Mononuclear cell (primary cell): ENCODE measurements at regions not wholly inside any gene's neighbourhood (a gene's known extent, or its start where the extent isn't known, plus 50 kb on each side); places are given as distances from the start of the nearest gene placed in this dataset.

Experiments used
- H3K27me3 ChIP-seq: 2 replicates; pipeline ENCODE4 v1.6.0; 2011; ENCODE audit warnings: low read length, control low read depth; ENCODE audit not compliant: insufficient read depth
- H3K4me1 ChIP-seq: 2 replicates; pipeline ENCODE4 v1.5.1; 2011; ENCODE audit warnings: mild to moderate bottlenecking, low read length, control low read depth; ENCODE audit not compliant: insufficient read depth
- H3K4me3 ChIP-seq: 2 replicates; pipeline ENCODE4 v1.5.1; 2011; ENCODE audit warnings: mild to moderate bottlenecking, low read length, moderate library complexity
- H3K9me3 ChIP-seq: 2 replicates; pipeline ENCODE4 v1.5.1; 2011; ENCODE audit warnings: low read depth, mild to moderate bottlenecking, control low read depth, low read length

DNA sequence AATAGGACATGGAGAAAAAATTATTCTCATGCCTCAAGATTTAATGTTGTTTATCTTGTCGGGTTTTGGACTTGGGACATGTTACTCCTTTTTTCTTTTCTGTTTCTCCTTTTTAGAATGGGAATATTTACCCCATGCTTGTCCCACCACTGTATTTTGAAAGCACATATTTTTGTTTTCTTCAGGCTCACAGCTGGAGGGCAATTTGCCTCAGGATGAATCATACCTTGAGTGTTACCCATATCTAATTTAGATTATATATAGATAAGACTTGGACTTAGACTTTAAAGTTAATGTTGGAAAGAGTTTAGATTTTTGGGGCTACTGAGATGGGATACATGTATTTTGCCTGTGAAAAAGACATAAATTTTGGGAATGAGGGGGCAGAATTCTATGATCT lies 541.6 kb upstream of the MAN1A1 start:
- H3K27me3 ChIP-seq = no peaks in the 10 kb centered on the region
- no peaks in the 10 kb centered on the region for H3K9me3 ChIP-seq
- no peak overlapping the region for H3K4me3 ChIP-seq
- no peaks in the 10 kb centered on the region for H3K4me1 ChIP-seq

DNA sequence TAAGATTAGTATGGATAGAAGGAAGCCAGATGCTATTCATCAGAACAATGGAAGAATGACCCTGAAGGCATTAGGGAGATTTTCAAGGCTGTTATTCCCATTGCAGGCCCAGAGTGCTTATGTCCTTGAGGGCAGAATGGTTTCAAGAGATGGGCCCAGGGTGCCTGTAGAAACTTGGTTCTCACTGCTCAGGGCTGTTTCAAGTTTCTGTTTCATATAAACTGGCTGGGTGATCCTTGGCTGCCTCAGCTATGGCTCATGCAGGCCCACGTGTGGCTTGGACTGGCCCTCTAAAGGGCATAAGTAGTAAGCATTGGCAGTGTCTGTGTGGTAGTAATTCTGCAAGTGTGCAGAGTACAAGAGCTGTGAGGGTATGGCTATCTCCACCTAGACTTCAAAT lies 540.9 kb upstream of the MAN1A1 start:
- Histone ChIP-seq H3K4me1 (no peaks in the 10 kb centered on the region), H3K9me3 (no peaks in the 10 kb centered on the region), H3K4me3 (no peak overlapping the region), H3K27me3 (no peaks in the 10 kb centered on the region)

DNA sequence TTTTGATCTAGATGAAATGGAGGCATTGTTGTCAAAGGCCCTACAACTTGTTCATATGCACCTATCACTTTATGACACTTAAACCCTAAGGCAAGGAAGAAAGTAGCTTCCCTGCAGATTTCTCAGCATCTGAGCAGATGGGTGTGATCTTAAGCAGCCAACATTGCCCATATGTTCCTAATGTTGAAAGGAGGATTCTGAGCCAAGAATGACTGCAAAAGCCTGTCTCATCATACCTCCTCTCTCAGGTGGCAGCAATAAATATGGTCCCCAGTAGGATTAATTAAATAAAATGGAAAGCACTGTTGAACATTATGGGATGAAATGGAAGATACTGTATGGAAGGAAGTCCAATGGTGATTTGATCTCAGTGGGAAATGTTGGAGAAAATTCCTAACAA lies 538.1 kb upstream of the MAN1A1 start:
- Histone ChIP-seq H3K27me3 (no peaks in the 10 kb centered on the region), H3K9me3 (no peaks in the 10 kb centered on the region), H3K4me3 (no peak overlapping the region), H3K4me1 (no peaks in the 10 kb centered on the region)

DNA sequence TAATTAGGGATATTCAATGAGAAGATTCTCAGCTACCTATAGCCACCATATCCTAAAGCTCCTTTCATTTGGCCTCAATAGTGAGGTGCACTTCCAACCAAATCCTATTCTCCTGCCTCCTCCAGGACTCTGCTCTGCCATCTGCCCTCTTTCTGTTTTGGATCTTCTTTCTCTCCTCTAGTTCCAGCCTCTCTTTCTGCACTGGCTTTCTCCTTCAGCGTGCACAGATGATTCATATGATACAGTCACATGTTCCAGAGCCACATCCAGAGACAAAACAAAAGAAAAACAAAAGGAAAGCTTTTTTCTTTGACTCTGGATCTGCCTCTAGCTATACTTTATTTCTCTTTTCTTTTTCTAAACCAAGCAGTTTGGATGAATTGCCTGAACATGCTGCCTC lies 531.9 kb upstream of the MAN1A1 start:
- Histone ChIP-seq H3K4me3 (no peak overlapping the region), H3K9me3 (no peaks in the 10 kb centered on the region), H3K27me3 (no peaks in the 10 kb centered on the region), H3K4me1 (no peaks in the 10 kb centered on the region)

DNA sequence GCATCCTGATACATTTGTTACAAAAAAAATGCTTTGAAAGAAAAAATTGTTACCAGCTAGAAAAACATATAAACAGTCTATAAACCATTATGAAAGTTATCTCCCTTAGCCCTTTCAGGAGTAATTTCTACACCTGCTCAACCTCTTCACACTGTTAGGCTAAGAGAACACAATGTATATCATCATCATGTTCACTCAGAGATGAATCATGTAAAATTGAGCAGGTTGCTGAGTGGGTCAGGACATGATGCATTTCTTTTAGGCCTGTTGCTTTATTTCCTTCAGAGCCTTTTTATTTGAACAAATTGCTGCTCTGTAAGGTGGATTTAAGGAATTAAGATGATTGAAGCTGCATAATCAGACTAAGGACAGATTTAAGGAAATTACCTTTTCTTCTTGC lies 531.3 kb upstream of the MAN1A1 start:
- Histone ChIP-seq H3K4me1 (no peaks in the 10 kb centered on the region), H3K4me3 (no peak overlapping the region), H3K27me3 (no peaks in the 10 kb centered on the region), H3K9me3 (no peaks in the 10 kb centered on the region)

DNA sequence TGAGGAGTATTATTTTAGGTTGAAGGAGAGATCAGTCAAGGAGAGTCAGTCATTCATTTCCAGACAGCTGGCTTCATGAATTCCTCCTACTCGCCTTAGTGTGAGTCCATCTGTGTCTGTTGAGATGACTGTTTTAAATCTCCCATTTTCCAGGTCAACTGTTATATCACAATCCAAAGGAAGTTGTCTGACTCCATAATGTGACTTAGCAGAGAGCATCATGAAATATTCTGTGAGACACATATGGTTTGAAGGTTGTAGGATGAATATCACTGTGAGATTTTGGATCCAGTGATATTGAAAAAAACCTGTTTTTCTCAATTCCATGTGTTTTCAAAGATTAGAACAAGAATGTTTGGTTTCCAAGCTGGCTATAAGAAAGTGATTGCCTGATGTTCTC lies 530.2 kb upstream of the MAN1A1 start:
- H3K9me3 ChIP-seq = no peaks in the 10 kb centered on the region
- H3K27me3 ChIP-seq = no peaks in the 10 kb centered on the region
- no peak overlapping the region for H3K4me3 ChIP-seq
- H3K4me1 ChIP-seq = no peaks in the 10 kb centered on the region

DNA sequence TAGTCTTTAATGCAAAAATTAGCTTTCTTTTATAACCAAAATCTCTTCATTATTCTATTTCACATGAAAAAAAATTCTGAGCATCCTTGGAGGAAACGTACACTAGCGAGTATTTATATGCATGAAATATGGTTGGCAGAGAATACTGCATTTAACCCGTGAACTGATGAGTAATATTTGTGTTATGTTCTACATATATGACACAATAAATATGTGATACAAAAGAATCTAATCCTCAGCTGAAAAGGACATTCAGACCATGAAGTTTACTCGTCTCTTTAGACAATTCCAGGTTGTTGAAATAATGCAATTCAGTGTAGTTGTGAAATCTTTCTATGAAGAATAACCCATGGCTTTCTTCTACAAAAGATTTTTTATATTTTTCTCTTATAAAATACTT lies 524.8 kb upstream of the MAN1A1 start:
- H3K4me3 ChIP-seq = no peak overlapping the region
- no peaks in the 10 kb centered on the region for H3K27me3 ChIP-seq
- H3K4me1 ChIP-seq = no peaks in the 10 kb centered on the region
- no peaks in the 10 kb centered on the region for H3K9me3 ChIP-seq

DNA sequence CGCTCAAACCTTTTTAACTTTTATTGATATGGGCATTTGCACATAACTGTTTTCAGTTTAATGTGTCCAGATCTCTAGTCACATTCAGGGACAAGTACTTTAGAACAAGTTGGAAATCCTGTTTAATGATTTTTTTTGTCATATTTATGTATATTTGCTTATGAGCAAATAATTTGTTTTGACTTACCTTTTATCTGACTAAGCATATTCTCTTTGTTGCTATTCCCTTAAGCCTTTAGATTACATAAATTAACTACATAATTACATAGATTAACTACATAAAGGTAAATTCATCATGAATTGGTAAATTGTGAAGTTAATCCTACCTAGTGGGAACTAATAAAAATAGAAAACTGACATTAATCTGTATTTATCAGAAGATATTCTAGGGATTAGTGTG lies 523.5 kb upstream of the MAN1A1 start:
- Histone ChIP-seq H3K4me1 (no peaks in the 10 kb centered on the region), H3K9me3 (no peaks in the 10 kb centered on the region), H3K27me3 (no peaks in the 10 kb centered on the region), H3K4me3 (no peak overlapping the region)

DNA sequence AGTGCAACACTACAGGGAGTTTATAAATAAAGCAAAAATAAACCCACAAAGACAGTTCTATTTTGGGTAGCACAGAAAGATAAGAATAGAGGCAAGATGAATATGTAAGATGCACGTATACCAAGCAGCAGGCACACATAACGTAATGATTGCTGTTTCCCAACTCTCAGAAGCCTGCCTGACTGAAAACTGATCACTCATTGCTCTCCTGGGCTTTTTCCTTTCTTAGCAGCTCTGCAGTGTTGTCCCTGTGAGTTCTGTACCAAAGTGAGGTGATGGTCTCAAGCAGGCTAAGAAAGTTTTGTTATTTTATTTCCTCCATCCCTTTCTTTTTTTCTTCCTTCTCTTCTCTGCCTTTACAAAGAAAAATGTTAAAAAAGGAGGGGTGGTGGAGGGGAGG lies 522.0 kb upstream of the MAN1A1 start:
- Histone ChIP-seq H3K4me3 (no peak overlapping the region), H3K9me3 (no peaks in the 10 kb centered on the region), H3K4me1 (no peaks in the 10 kb centered on the region), H3K27me3 (no peaks in the 10 kb centered on the region)

DNA sequence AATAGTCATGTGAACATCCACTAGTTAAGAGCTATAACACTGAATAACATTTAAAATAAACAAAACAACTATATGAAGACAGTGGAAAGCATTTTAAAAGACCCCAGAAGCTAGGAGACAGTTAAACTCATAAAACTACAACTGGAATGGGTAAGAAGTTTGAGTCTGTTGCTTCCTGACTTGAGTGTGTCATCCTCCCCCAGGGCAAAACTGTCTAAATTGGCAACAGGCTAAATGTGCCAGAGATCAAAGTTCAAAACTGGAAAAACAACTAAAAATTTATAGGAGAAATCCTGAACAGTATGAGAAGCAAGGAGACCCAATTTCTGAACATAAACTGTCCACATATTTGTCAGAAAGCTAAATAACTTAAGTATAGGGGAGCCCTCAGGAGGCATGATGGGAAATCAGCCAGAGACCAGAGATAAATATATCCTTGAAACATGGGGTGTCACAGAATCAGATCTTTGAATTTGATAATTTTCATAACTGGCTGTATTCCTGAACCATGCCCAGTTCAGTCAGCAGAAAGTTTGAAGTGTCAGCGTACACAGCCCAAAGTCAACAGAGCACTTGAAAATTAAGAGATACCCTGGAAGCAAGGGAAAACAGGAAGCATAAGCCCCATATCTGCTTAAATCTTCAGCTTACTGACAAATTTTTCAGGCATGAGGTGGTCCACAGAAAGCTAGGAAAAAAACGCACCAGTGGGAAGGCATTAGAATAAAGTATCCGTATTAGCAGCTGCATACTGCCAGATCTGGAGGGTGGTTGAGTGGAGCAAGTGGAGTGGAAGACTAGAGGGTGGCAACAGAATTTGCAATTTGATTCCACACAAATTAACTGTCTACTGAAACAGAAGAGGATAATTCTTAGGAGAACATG lies 516.1 kb upstream of the MAN1A1 start:
- Histone ChIP-seq H3K4me3 (no peak overlapping the region), H3K4me1 (no peaks in the 10 kb centered on the region), H3K27me3 (no peaks in the 10 kb centered on the region), H3K9me3 (peaks cover 6% of the 10 kb centered on the region)

DNA sequence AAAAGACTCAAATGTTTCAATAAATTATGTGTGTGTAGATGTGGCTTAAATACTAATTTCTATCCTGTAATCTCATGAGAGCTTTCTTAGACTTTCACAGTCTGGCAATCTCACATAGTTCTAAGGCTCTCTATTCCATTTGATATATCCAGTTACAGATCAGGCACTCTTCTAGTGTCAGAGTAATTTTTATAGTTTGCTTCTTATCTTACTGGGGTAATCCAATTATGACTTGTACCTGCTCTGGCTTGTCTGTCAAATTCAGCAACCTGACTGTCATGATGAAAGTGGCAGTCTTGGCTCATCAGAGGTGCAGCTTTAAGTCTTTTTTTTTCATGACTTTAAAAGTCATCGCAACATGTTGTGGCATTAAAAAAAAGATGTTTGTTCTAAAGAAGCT lies 513.2 kb upstream of the MAN1A1 start:
- Histone ChIP-seq H3K9me3 (peaks cover 6% of the 10 kb centered on the region), H3K27me3 (no peaks in the 10 kb centered on the region), H3K4me1 (no peaks in the 10 kb centered on the region), H3K4me3 (no peak overlapping the region)

DNA sequence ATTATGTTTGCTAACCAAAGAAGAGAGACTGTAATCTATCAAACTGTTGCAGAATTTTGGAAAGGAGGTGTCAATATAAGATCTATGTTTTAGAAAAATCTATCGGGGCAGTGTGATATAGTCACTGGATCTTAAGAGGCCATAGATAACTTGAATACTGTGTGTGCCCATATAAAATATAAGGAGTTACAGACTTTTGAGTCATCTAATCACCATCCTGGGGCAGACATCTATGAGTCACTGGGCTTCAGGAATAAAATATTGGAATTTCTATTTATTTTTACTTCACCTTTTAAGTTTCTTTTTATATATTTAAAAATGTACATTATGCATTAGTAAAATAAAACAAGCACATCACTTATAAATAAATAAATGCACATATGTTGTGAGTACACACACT lies 509.3 kb upstream of the MAN1A1 start:
- H3K27me3 ChIP-seq = no peaks in the 10 kb centered on the region
- H3K4me3 ChIP-seq = no peak overlapping the region
- no peaks in the 10 kb centered on the region for H3K9me3 ChIP-seq

DNA sequence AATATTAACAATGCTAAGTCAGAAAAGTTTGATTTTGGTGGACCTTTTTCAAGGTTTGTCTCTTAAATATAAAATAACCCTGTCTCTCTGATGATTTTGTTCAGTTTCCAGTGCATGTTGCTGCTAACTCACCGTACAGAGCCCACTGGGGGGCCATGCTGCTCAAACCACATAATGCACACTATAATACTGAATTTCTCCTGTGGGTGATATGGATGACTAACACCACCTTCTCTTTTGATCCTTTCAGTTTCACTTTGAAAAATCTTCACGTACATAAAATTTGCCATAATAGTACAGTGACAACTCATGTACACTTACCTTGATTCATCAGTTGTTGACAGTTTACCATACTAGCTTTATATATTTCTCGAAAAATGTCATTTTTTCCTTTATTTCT lies 506.6 kb upstream of the MAN1A1 start:
- H3K9me3 ChIP-seq = no peaks in the 10 kb centered on the region
- H3K4me1 ChIP-seq = no peaks in the 10 kb centered on the region
- no peaks in the 10 kb centered on the region for H3K27me3 ChIP-seq
- no peak overlapping the region for H3K4me3 ChIP-seq

More for the DNA sequence above, 509.3 kb upstream of the MAN1A1 start:
- H3K4me1 ChIP-seq = no peaks in the 10 kb centered on the region

DNA sequence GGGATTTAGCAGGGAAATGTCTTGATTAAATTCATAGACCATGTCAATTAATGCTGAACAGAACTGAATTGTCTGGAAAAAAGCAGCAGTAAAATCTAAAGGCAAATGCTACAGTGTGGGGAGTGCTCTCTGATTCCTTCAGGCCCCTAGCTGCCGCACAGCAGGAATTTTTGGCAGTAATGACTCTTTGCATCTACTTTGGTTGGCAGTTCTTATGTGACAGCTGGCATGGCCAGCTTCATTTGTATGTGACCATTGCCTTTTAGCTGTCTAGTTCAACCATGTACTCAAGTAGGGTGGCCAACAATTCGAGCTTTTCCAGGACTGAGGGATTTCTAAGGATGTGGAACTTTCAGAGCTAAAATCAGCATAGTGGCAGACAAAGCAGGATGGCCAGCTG lies 499.1 kb upstream of the MAN1A1 start:
- H3K9me3 ChIP-seq = no peaks in the 10 kb centered on the region
- H3K4me1 ChIP-seq = no peaks in the 10 kb centered on the region
- no peak overlapping the region for H3K4me3 ChIP-seq
- no peaks in the 10 kb centered on the region for H3K27me3 ChIP-seq

DNA sequence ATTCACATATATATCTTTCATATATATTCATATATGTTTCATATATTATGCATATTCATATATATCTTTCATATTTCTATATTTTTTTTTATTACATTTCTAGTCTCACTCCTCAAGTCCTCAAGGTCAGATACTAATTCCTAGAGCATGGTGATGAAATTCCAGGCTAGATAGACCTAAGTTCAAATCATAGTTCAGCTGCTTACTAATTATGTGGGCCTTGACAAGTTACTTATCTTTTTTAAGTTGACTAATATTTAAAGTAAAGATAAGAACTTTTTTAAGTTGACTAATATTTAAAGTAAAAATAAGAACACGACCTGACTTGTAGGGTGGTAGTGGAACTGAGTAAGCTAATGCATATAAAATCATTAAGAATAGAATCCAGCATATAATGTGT lies 495.6 kb upstream of the MAN1A1 start:
- no peaks in the 10 kb centered on the region for H3K9me3 ChIP-seq
- H3K4me3 ChIP-seq = no peak overlapping the region
- no peaks in the 10 kb centered on the region for H3K4me1 ChIP-seq
- H3K27me3 ChIP-seq = no peaks in the 10 kb centered on the region

DNA sequence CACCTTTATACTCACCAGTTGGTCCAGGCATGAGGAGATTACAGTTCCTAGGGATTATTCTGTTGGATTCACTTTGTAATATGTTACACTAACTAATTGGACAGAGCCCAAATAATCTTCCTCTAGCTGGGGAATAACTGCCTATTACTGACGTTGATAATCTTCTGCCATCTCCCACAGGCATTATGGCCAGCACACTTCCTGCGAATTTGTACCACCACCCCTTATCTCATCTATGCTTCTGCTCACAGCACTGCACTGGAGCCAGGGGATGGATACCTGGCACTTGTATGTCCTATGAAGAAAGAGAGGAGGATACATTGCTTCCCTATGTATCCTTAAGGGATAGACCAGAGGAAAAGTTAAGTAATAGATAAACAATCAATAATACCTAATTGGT lies 494.8 kb upstream of the MAN1A1 start:
- Histone ChIP-seq H3K4me3 (no peak overlapping the region), H3K27me3 (no peaks in the 10 kb centered on the region), H3K9me3 (no peaks in the 10 kb centered on the region), H3K4me1 (no peaks in the 10 kb centered on the region)
